ENCODE measurements at regions not wholly inside any gene's neighbourhood (a gene's known extent, or its start where the extent isn't known, plus 50 kb on each side); places are given as distances from the start of the nearest gene placed in this dataset.

DNA sequence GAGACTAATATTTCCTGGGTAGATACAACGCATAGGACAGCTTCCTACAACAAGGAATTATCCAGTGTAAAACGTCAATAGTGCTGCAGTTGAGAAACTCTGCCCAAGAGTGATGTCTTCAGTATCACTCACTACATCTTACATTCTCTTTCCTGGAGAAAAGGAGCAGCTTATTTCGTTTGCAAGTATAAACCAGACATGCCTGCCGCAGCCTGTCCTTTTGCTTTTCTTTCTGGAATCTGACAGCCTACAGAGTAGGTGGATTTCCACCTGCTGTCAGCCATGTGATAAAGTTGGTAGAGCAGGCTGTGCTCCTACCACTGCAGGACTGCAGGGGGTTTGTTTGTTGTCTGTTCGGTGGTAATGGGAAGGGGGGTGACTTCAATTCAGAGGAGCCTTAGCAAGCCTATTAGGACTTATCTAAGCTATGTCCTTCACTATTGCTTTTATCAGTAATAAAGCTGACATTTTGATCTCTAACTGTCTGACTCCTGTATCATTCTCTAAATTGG, 439.1 kb downstream of the GRB14 start:
- H3K36me3 ChIP-seq (ENCODE audit: control insufficient read depth, insufficient read depth, low read length), result no peaks in the 10 kb centered on the region
- H3K4me3 ChIP-seq (replicated peaks; ENCODE audit: low read depth, low read length), result no peak overlapping the region
- no peaks in the 10 kb centered on the region for H3K27me3 ChIP-seq (replicated peaks; ENCODE audit: control insufficient read depth, insufficient read depth, low read length)
- TF ChIP-seq, protein P1, sequence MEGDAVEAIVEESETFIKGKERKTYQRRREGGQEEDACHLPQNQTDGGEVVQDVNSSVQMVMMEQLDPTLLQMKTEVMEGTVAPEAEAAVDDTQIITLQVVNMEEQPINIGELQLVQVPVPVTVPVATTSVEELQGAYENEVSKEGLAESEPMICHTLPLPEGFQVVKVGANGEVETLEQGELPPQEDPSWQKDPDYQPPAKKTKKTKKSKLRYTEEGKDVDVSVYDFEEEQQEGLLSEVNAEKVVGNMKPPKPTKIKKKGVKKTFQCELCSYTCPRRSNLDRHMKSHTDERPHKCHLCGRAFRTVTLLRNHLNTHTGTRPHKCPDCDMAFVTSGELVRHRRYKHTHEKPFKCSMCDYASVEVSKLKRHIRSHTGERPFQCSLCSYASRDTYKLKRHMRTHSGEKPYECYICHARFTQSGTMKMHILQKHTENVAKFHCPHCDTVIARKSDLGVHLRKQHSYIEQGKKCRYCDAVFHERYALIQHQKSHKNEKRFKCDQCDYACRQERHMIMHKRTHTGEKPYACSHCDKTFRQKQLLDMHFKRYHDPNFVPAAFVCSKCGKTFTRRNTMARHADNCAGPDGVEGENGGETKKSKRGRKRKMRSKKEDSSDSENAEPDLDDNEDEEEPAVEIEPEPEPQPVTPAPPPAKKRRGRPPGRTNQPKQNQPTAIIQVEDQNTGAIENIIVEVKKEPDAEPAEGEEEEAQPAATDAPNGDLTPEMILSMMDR (IDR thresholded peaks at IDR 0.05; ENCODE audit: insufficient read depth, low read length, poor library complexity, severe bottlenecking), result no peak
- DNase-seq (ENCODE audit: extremely low read depth, insufficient read length), result no peak

DNA sequence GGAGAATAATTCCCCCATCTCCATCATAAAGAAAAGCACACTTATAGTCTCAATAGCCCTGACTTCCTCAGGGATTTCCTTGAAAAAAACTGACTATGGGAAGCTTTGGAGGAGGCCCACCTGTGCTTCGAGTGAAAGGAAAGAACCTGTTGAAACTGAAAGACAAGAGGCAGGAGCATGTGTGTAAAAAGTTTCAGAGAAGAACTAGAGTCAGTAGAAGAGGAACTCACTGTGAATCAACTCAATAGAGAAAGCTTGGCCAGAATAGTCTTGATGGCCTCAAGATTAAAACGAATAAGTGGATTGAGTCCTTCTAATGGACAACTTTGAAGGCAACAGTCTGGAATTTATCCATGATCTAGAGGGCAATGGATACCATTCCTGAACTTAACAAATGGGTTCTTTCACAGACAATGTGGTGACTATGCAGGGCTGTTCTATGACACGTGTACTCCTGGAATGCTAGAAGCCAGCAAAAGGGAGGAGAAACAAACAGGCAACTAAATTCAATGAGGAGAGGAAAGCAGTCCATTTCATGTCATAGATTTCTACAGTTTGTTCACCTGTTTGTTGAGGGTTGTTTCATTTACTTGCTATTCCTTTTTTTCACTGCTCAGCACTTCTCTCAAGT, 442.3 kb downstream of the GRB14 start:
- DNase-seq (ENCODE audit: extremely low read depth, insufficient read length), result no peak
- Histone ChIP-seq H3K27me3 (replicated peaks; ENCODE audit: control insufficient read depth, insufficient read depth, low read length) (no peaks in the 10 kb centered on the region), H3K36me3 (ENCODE audit: control insufficient read depth, insufficient read depth, low read length) (no peaks in the 10 kb centered on the region), H3K4me3 (replicated peaks; ENCODE audit: low read depth, low read length) (no peak overlapping the region)
- TF ChIP-seq, protein P1 (IDR thresholded peaks at IDR 0.05; ENCODE audit: insufficient read depth, low read length, poor library complexity, severe bottlenecking), result no peak

DNA sequence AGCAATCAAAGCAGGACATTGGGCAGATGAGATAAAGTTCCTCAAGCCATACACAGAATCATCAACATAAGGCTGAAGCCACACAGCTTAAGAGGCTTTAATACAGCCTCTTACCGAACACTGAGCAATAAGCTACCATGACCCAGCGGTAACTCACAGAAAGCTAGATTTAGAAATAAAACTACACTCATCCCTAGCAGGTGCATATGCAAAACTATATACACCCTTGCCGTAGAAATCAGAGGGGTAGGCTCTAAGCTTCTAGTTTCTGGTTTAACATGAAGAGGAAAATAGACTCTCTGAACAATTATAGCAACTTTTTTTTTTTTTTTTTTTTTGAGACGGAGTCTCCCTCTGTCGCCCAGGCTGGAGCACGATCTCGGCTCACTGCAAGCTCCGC, 428.8 kb upstream of the FIGN start:
- DNase-seq (ENCODE audit: extremely low read depth, insufficient read length), result no peak
- Histone ChIP-seq H3K4me3 (replicated peaks; ENCODE audit: low read depth, low read length) (no peak overlapping the region), H3K36me3 (ENCODE audit: control insufficient read depth, insufficient read depth, low read length) (no peaks in the 10 kb centered on the region), H3K27me3 (replicated peaks; ENCODE audit: control insufficient read depth, insufficient read depth, low read length) (no peaks in the 10 kb centered on the region)
- TF ChIP-seq, protein P1 (IDR thresholded peaks at IDR 0.05; ENCODE audit: insufficient read depth, low read length, poor library complexity, severe bottlenecking), result no peak

DNA sequence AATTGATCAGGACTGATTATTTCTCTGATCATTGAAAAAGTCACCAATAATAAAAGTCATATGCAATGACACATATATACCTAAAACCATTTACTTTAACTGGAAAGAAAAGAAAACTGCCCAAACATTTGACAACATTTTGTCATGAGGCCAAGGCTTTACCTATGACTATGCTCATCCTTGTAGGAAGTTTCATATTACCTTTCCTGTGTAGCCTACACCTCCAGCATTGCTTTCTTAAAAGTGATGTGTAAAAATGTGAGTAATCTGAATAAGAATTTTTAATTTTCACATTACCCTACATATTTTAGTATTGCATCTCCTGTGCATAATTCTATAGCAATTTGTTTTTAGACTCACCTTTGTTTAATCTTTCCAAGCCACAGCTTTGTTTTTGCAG, 419.8 kb upstream of the FIGN start:
- TF ChIP-seq, protein P1 (IDR thresholded peaks at IDR 0.05; ENCODE audit: insufficient read depth, low read length, poor library complexity, severe bottlenecking), result no peak
- Histone ChIP-seq H3K36me3 (ENCODE audit: control insufficient read depth, insufficient read depth, low read length) (no peaks in the 10 kb centered on the region), H3K4me3 (replicated peaks; ENCODE audit: low read depth, low read length) (no peak overlapping the region), H3K27me3 (replicated peaks; ENCODE audit: control insufficient read depth, insufficient read depth, low read length) (no peaks in the 10 kb centered on the region)
- no peak for DNase-seq (ENCODE audit: extremely low read depth, insufficient read length)

DNA sequence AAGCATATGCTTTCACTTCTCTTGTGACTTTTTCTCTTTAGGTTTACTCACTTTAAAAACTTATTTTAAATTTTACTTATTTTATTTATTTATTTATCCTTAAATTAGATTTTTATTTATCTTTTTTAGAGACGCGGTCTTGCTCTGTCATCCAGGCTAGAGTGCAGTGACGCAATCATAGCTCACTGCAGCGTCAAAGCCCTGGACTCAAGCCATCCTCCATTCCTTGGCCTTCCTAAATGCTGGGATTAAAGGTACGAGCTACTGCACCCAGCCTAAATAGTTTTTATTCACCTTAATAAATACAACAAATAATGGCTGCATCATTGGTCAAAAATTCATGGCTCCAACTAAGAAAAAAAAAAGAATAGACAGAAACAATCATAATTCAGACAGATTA, 415.7 kb upstream of the FIGN start:
- no peaks in the 10 kb centered on the region for H3K27me3 ChIP-seq (replicated peaks; ENCODE audit: control insufficient read depth, insufficient read depth, low read length)
- H3K36me3 ChIP-seq (ENCODE audit: control insufficient read depth, insufficient read depth, low read length), result no peaks in the 10 kb centered on the region
- TF ChIP-seq, protein P1 (IDR thresholded peaks at IDR 0.05; ENCODE audit: insufficient read depth, low read length, poor library complexity, severe bottlenecking), result no peak
- no peak for DNase-seq (ENCODE audit: extremely low read depth, insufficient read length)
- no peak overlapping the region for H3K4me3 ChIP-seq (replicated peaks; ENCODE audit: low read depth, low read length)

DNA sequence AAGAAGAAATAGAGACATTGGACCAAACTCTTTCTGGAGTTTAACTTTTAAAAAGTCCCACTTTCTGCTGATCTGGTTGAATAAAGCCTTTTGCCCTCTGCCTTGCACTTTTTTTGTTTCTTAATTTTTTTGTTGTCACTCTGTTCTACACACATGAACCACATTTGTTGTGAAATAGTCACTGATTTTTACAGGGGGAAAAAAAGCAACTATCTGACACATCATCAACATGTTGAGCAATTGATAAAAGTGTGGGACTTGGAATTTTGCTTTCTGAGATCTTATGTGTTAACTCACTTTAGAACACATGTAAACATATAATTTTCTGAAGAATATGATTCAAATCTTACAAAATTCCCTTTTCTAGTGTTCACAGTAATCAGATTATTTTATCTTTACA, 414.8 kb upstream of the FIGN start:
- DNase-seq (ENCODE audit: extremely low read depth, insufficient read length), result no peak
- Histone ChIP-seq H3K27me3 (replicated peaks; ENCODE audit: control insufficient read depth, insufficient read depth, low read length) (no peaks in the 10 kb centered on the region), H3K4me3 (replicated peaks; ENCODE audit: low read depth, low read length) (no peak overlapping the region), H3K36me3 (ENCODE audit: control insufficient read depth, insufficient read depth, low read length) (no peaks in the 10 kb centered on the region)
- TF ChIP-seq, protein P1 (IDR thresholded peaks at IDR 0.05; ENCODE audit: insufficient read depth, low read length, poor library complexity, severe bottlenecking), result no peak

Data from GM06990 (cell line).